Panc1 (cell line): ENCODE measurements at regions not wholly inside any gene's neighbourhood (a gene's known extent, or its start where the extent isn't known, plus 50 kb on each side); places are given as distances from the start of the nearest gene placed in this dataset.

Source experiments
- ATAC-seq: fragments of 200-7000 bp; cut with Tn5 transposase; 2 replicates; pipeline ENCODE4 v1.9.1; 2020; ENCODE audit warnings: mild to moderate bottlenecking, moderate library complexity
- BruUV-seq: library from RNA; stranded (reverse); fragments of 400-500 nt; replicated peaks from 2 replicates; lab custom pipeline; 2021; lab: Mats Ljungman, UMichigan
- CTCF ChIA-PET: fragments of 300-600 bp; sonication (Branson Sonifier 250); formaldehyde crosslinking; loops from one replicate; lab custom pipeline; 2022; ENCODE audit warnings: antibody characterized with exemption; lab: Charles Lee
- POLR2A ChIA-PET: fragments of 300-600 bp; sonication (Branson Sonifier 250); formaldehyde crosslinking; loops from one replicate; lab custom pipeline; 2022; ENCODE audit warnings: antibody characterized with exemption; lab: Charles Lee
- DNase-seq: peaks from one replicate; pipeline ENCODE4 v3.0.0-alpha.2; 2010; ENCODE audit warnings: low read depth, low spot score
- H3K27ac ChIP-seq: 2 replicates; pipeline ENCODE4 v1.5.1; 2011; ENCODE audit warnings: mild to moderate bottlenecking, low read length, inconsistent platforms
- H3K27me3 ChIP-seq: fragments of 200-500 bp; sonication (Bioruptor generic); 2 replicates; pipeline ENCODE4 v1.6.0; 2014; ENCODE audit warnings: low read length, inconsistent platforms; ENCODE audit not compliant: control insufficient read depth, insufficient read depth
- H3K36me3 ChIP-seq: fragments of 200-500 bp; sonication (Bioruptor generic); 2 replicates; pipeline ENCODE4 v1.5.1; 2014; ENCODE audit warnings: inconsistent platforms, mild to moderate bottlenecking, low read length, moderate library complexity; ENCODE audit not compliant: control insufficient read depth, insufficient read depth
- H3K4me1 ChIP-seq: 2 replicates; pipeline ENCODE4 v1.5.1; 2011; ENCODE audit warnings: inconsistent platforms, mild to moderate bottlenecking, low read length, moderate library complexity; ENCODE audit not compliant: control insufficient read depth, insufficient read depth
- H3K4me3 ChIP-seq, 2 experiments: 2 replicates each; pipeline ENCODE4 v1.5.1; 2011 to 2012; ENCODE audit warnings: low read depth in 2 of 2, low read length in 2 of 2, mild to moderate bottlenecking in 2 of 2, inconsistent platforms in 1 of 2, moderate library complexity in 1 of 2
- H3K9me3 ChIP-seq: fragments of 200-500 bp; sonication (Bioruptor generic); 2 replicates; pipeline ENCODE4 v1.5.1; 2014; ENCODE audit warnings: low read depth, mild to moderate bottlenecking, inconsistent platforms, low read length, moderate library complexity; ENCODE audit not compliant: control insufficient read depth, insufficient read depth
- CTCF ChIP-seq: fragments of 450-650 bp; IDR thresholded peaks from 2 replicates; pipeline ENCODE4 v1.5.1; 2017; ENCODE audit warnings: mild to moderate bottlenecking
- POLR2AphosphoS5 ChIP-seq: IDR thresholded peaks from 2 replicates; pipeline ENCODE4 v1.6.1; 2012; ENCODE audit warnings: mild to moderate bottlenecking, low read depth, low read length, moderate library complexity
- REST ChIP-seq, 2 experiments: IDR thresholded peaks; 2 replicates each; pipeline ENCODE4 v1.6.1; 2011 to 2012; ENCODE audit warnings: low read depth in 2 of 2, control low read depth in 1 of 2, low read length in 1 of 2, mild to moderate bottlenecking in 1 of 2, moderate library complexity in 1 of 2; ENCODE audit not compliant: insufficient read depth in 1 of 2
- SIN3A ChIP-seq: IDR thresholded peaks from 2 replicates; pipeline ENCODE4 v1.6.1; 2012; ENCODE audit warnings: low read depth, mild to moderate bottlenecking, low read length, moderate library complexity, borderline replicate concordance; ENCODE audit not compliant: insufficient read depth
- TCF7L2 ChIP-seq: IDR thresholded peaks from 2 replicates; pipeline ENCODE4 v1.6.1; 2011; ENCODE audit warnings: mild to moderate bottlenecking, low read depth, low read length, inconsistent platforms
- in situ Hi-C: cut with HindIII; loops from 2 replicates; pipeline ENCODE4 v1.10.0; 2016; ENCODE audit warnings: low sequenced_read_pairs, low pct_unique_long_range_greater_than_20kb
- intact Hi-C: fragments of 100-400 bp; cut with micrococcal nuclease; formaldehyde crosslinking; loops from one replicate; pipeline ENCODE4 v1.10.0; 2022; ENCODE audit not compliant: unreplicated experiment

GRCh38 chr20:47968541-47969310, 183.4 kb upstream of the SULF2 start:
- in situ Hi-C loops (no loop called here), intact Hi-C loops (no loop called here)
- TF ChIP-seq TCF7L2 (no peak), REST (IDR thresholded peaks at IDR 0.05; ENCODE audit: insufficient read depth in 1 of 2, low read depth in 2 of 2, low read length in 1 of 2) (no peak), SIN3A (no peak), POLR2AphosphoS5 (no peak), CTCF (no peak)
- peaks cover 12% of the 10 kb centered on the region for H3K4me1 ChIP-seq
- CTCF ChIA-PET: interaction anchor here (1.5 kb wide), 1 partner anchor 652 kb away, joined by 3 read pairs; no protein-coding TSS in a partner anchor
- H3K9me3 ChIP-seq: no peaks in the 10 kb centered on the region
- ATAC-seq (no peak), DNase-seq (no peak)
- H3K27me3 ChIP-seq: no peaks in the 10 kb centered on the region
- no peak overlapping the region for H3K4me3 ChIP-seq
- H3K36me3 ChIP-seq: no peaks in the 10 kb centered on the region
- POLR2A ChIA-PET: no interaction called here
- no TSS peak for BruUV-seq
- H3K27ac ChIP-seq: no peak overlapping the region

DNA sequence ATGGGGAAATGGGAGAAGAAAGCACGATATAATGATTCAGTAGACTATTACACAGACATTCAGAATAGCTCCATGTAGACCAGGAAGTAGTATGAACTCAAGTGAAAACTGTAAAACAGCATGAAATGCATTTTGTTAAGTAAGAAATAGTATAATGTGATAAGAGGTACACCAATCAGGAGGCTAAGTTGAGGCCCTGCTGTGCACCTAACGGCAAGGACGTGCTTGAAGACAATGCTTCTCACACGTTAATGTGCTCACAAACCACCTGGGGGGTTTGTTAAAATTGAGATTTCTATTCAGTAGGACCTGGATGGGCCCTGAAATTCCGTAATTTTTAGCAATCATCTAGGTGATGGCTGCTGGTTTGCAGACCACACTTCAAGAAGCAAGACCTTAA, 178.9 kb upstream of the SULF2 start:
- no peak for ATAC-seq
- Histone ChIP-seq H3K4me3 (no peak overlapping the region), H3K9me3 (no peaks in the 10 kb centered on the region), H3K4me1 (no peaks in the 10 kb centered on the region), H3K27ac (no peak overlapping the region), H3K27me3 (no peaks in the 10 kb centered on the region), H3K36me3 (no peaks in the 10 kb centered on the region)
- in situ Hi-C loops (no loop called here), intact Hi-C loops (no loop called here)
- CTCF ChIA-PET: no interaction called here
- BruUV-seq: no TSS peak
- no peak for DNase-seq
- POLR2A ChIA-PET: no interaction called here
- TF ChIP-seq REST (IDR thresholded peaks at IDR 0.05; ENCODE audit: insufficient read depth in 1 of 2, low read depth in 2 of 2, low read length in 1 of 2) (no peak), POLR2AphosphoS5 (no peak), TCF7L2 (no peak), CTCF (no peak), SIN3A (no peak)
